ENCODE measurements at regions not wholly inside any gene's neighbourhood (a gene's known extent, or its start where the extent isn't known, plus 50 kb on each side); places are given as distances from the start of the nearest gene placed in this dataset.

DNA sequence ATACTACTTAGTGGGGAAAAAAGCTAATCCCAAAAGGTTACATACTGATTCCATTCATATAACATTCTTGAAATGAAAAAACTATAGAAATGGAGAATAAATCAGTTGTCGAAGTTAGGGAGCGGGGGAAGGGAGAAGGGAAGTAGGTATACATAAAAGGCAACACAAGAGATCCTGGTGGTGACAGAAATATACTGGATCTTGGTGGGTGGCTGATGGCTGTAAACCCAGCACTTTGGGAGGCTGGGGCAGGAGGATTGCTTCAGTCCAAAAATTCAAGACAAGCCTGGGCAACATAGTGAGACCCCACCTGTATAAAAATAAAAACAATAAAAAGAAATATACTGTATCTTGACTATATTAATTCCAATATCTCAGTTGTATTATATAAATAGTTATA is 105.7 kb upstream of the LGSN start:
- Mint-ChIP-seq H3K27ac (no peak overlapping the region), H3K9me3 (peaks cover 4% of the 10 kb centered on the region), H3K27me3 (peaks cover 8% of the 10 kb centered on the region), H3K36me3 (ENCODE audit: low read depth) (no peaks in the 10 kb centered on the region), H3K4me3 (no peak overlapping the region), H3K4me1 (ENCODE audit: low read depth) (no peaks in the 10 kb centered on the region)
- TF ChIP-seq, protein P1, sequence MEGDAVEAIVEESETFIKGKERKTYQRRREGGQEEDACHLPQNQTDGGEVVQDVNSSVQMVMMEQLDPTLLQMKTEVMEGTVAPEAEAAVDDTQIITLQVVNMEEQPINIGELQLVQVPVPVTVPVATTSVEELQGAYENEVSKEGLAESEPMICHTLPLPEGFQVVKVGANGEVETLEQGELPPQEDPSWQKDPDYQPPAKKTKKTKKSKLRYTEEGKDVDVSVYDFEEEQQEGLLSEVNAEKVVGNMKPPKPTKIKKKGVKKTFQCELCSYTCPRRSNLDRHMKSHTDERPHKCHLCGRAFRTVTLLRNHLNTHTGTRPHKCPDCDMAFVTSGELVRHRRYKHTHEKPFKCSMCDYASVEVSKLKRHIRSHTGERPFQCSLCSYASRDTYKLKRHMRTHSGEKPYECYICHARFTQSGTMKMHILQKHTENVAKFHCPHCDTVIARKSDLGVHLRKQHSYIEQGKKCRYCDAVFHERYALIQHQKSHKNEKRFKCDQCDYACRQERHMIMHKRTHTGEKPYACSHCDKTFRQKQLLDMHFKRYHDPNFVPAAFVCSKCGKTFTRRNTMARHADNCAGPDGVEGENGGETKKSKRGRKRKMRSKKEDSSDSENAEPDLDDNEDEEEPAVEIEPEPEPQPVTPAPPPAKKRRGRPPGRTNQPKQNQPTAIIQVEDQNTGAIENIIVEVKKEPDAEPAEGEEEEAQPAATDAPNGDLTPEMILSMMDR (IDR thresholded peaks at IDR 0.05) = no peak
- ChIA-PET POLR2A (no interaction called here), CTCF (no interaction called here)
- DNase-seq (no peak), ATAC-seq (ENCODE audit: poor library complexity) (no peak)
- H3K27me3 ChIP-seq (ENCODE audit: control insufficient read depth in 1 of 2, insufficient read depth in 2 of 2, low read length in 2 of 2) = no peaks in the 10 kb centered on the region
- peaks cover 0 to 4% of the 10 kb centered on the region in 2 experiments for H3K9me3 ChIP-seq (ENCODE audit: control insufficient read depth in 1 of 2, insufficient read depth in 1 of 2, low read length in 2 of 2)
- intact Hi-C loops (cut with DNase I, micrococcal nuclease) = no loop called here
- no peak overlapping the region for H3K4me3 ChIP-seq (ENCODE audit: low read length)
- H3K4me1 ChIP-seq (ENCODE audit: insufficient read depth, low read length) = no peaks in the 10 kb centered on the region
- H3K27ac ChIP-seq (ENCODE audit: low read depth in 1 of 2, low read length in 2 of 2) = no peak overlapping the region
- no peaks in the 10 kb centered on the region for H3K36me3 ChIP-seq (ENCODE audit: insufficient read depth, low read length)

DNA sequence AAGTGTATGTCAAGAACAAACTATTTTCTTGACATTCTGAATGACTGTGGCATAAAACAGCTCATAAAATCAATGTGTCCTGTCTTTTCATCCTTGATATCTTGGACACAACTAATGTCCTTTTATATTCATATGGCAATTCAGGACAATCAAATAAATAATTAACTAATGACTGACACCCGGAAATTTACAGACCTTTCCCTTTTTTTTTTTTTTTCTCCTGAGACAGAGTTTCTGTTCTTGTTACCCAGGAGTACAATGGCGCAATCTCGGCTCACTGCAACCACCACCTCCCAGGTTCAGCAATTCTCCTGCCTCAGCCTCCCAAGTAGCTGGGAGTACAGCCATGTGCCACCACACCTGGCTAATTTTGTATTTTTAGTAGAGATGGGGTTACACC is 107.1 kb upstream of the LGSN start:
- H3K9me3 Mint-ChIP-seq = no peaks in the 10 kb centered on the region
- POLR2A ChIA-PET = no interaction called here
- no peak overlapping the region for H3K4me3 Mint-ChIP-seq

DNA sequence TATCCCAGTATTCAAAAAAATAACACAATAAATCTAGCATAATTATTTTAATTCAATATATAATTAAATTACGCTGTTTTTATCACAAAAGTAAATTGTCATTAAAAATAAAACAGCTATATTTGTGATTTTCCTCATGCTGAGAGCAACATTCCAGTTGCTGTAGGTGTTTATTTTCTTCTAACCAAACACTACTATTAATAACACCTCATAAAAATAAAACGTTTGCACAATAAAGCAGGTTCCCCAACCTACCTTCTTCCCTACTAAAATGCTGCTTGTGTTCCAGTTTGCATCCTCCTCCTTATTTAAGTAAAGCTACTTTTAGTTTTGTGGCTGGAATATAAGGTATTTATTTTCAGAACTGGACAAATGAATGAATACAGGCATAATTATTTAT is 108.2 kb upstream of the LGSN start:
- peaks cover 15% of the 10 kb centered on the region for H3K27me3 Mint-ChIP-seq
- CTCF ChIA-PET = no interaction called here
- no peak for ATAC-seq (ENCODE audit: poor library complexity)
- H3K9me3 Mint-ChIP-seq = no peaks in the 10 kb centered on the region
- peaks cover 0 to 3% of the 10 kb centered on the region in 2 experiments for H3K9me3 ChIP-seq (ENCODE audit: control insufficient read depth in 1 of 2, insufficient read depth in 1 of 2, low read length in 2 of 2)
- TF ChIP-seq, protein P1 (IDR thresholded peaks at IDR 0.05) = no peak
- no peaks in the 10 kb centered on the region for H3K36me3 ChIP-seq (ENCODE audit: insufficient read depth, low read length)
- H3K36me3 Mint-ChIP-seq (ENCODE audit: low read depth) = no peaks in the 10 kb centered on the region
- H3K27ac ChIP-seq (ENCODE audit: low read depth in 1 of 2, low read length in 2 of 2) = no peak overlapping the region
- no peaks in the 10 kb centered on the region for H3K4me1 Mint-ChIP-seq (ENCODE audit: low read depth)
- H3K4me3 Mint-ChIP-seq = no peak overlapping the region
- no peaks in the 10 kb centered on the region for H3K4me1 ChIP-seq (ENCODE audit: insufficient read depth, low read length)
- H3K27ac Mint-ChIP-seq = no peak overlapping the region
- H3K27me3 ChIP-seq (ENCODE audit: control insufficient read depth in 1 of 2, insufficient read depth in 2 of 2, low read length in 2 of 2) = no peaks in the 10 kb centered on the region
- intact Hi-C loops (cut with DNase I, micrococcal nuclease) = no loop called here
- DNase-seq = no peak
- POLR2A ChIA-PET = no interaction called here
- H3K4me3 ChIP-seq (ENCODE audit: low read length) = no peak overlapping the region

More for the DNA sequence above, 107.1 kb upstream of the LGSN start:
- Mint-ChIP-seq H3K36me3 (ENCODE audit: low read depth) (no peaks in the 10 kb centered on the region), H3K27ac (no peak overlapping the region), H3K27me3 (peaks cover 15% of the 10 kb centered on the region), H3K4me1 (ENCODE audit: low read depth) (no peaks in the 10 kb centered on the region)
- peaks cover 0 to 4% of the 10 kb centered on the region in 2 experiments for H3K9me3 ChIP-seq (ENCODE audit: control insufficient read depth in 1 of 2, insufficient read depth in 1 of 2, low read length in 2 of 2)
- no peaks in the 10 kb centered on the region for H3K27me3 ChIP-seq (ENCODE audit: control insufficient read depth in 1 of 2, insufficient read depth in 2 of 2, low read length in 2 of 2)
- no peak overlapping the region for H3K27ac ChIP-seq (ENCODE audit: low read depth in 1 of 2, low read length in 2 of 2)
- H3K36me3 ChIP-seq (ENCODE audit: insufficient read depth, low read length) = no peaks in the 10 kb centered on the region
- ATAC-seq (ENCODE audit: poor library complexity) (no peak), DNase-seq (no peak)
- H3K4me1 ChIP-seq (ENCODE audit: insufficient read depth, low read length) = no peaks in the 10 kb centered on the region
- no peak overlapping the region for H3K4me3 ChIP-seq (ENCODE audit: low read length)
- TF ChIP-seq, protein P1 (IDR thresholded peaks at IDR 0.05) = no peak
- intact Hi-C loops (cut with DNase I, micrococcal nuclease) = no loop called here
- CTCF ChIA-PET = no interaction called here

All from CD4-positive, alpha-beta T cell (primary cell).